Pancreas (tissue), 10 donors: ENCODE measurements at regions not wholly inside any gene's neighbourhood (a gene's known extent, or its start where the extent isn't known, plus 50 kb on each side); places are given as distances from the start of the nearest gene placed in this dataset.

ENCODE experiments used
- ATAC-seq, 4 donors: fragments of 200-7000 bp; cut with Tn5 transposase; one replicate each; pipeline versions ENCODE4 v1.8.0 to v1.9.1; 2020; ENCODE audit warnings: mild to moderate bottlenecking in 4 of 4, moderate library complexity in 4 of 4
- DNase-seq, 6 donors: peaks; one replicate each; pipeline ENCODE4 v3.0.0-alpha.2; 2020
- FAIRE-seq: peaks from 2 replicates; lab custom pipeline; 2012; peaks lifted over from hg19 to GRCh38; lab: Jason Lieb, UNC
- H3K27ac ChIP-seq, 4 donors: fragments of 200-600 bp; sonication (generic); 1 replicate in 3 of 4; 2 replicates in 1 of 4; pipeline versions ENCODE4 v1.5.0 to v1.8.0; 2020
- H3K27me3 ChIP-seq, 4 donors: fragments of 200-600 bp; one replicate each; pipeline ENCODE4 v1.8.0; 2021
- H3K36me3 ChIP-seq, 3 donors: fragments of 200-600 bp; sonication (generic) in 1 of 3; one replicate each; pipeline versions ENCODE4 v1.5.0 to v1.8.0; 2020 to 2021
- H3K4me1 ChIP-seq, 3 donors: fragments of 200-600 bp; one replicate each; pipeline ENCODE4 v1.8.0; 2021
- H3K4me3 ChIP-seq, 4 donors: fragments of 200-600 bp; sonication (generic) in 2 of 4; one replicate each; pipeline versions ENCODE4 v1.5.0 to v1.8.0; 2020 to 2021
- H3K9me3 ChIP-seq, 4 donors: fragments of 200-600 bp; one replicate each; pipeline ENCODE4 v1.8.0; 2021
- WGBS, 2 donors: extraction: QIAGEN DNeasy Blood & Tissue Kit; methylation state at CpG; one replicate each; pipeline ENCODE4 v1.1.7; 2013; 5-methylcytosine and 5-hydroxymethylcytosine counted together
- intact Hi-C, 3 donors: fragments of 100-400 bp; cut with DNase I; formaldehyde crosslinking; loops; one replicate each; pipeline versions ENCODE4 v1.11.1 to v1.14.2; 2022
- TF ChIP-seq, protein P1 (sequence below), 4 donors: fragments of 200-600 bp; sonication (generic) in 3 of 4; IDR thresholded peaks; one replicate each; pipeline versions ENCODE4 v1.5.0 to v1.8.0; 2021; ENCODE audit warnings: antibody characterized with exemption in 4 of 4
- donor health status: healthy with polysubstance abuse.
- donor health status: DM: no; HTN: no; CAD: no; lungs with moderate emphysema.
- donor health status: DM: no; HTN: no; CAD: no.
- donor health status: control.
- donor health status: control.
- donor health status: Bipolar disorder and iron deficiency.
- donor health status: DM: yes; HTN: yes; CAD: no.
- donor health status: DM: no; HTN: no; CAD: no.
- donor health status: DM: no; HTN: no; CAD: no.
- donor health status: DM: yes; HTN: yes; CAD: no.

DNA sequence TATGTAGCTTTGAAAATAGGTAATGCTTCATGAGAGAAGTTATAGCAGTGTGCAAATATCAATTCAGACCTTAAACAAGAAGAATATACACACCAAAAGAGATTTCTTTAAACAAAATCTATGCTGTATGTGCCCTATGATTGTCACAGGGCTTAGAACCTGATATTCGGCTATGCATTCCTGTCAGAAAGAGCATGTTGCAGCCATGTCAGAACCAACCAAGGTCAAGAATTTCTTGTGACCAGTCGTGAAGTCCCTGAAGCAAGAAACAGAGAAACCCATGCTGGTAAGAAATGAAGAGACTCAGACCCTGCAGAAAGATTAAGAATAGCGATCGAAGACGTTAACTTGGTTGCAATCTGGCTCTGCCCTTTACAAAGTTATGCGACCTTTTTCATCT, 210.3 kb upstream of the SPIN4 start:
- Histone ChIP-seq H3K4me3 (peak overlapping the region; percentile 24 to 54 (median 38)), H3K9me3 (no peaks in the 10 kb centered on the region), H3K27ac (peak overlapping the region in 1 of 4 donors; percentile 69), H3K36me3 (no peaks in the 10 kb centered on the region), H3K4me1 (peaks cover 0 to 6% (median 0%) of the 10 kb centered on the region in 3 donors), H3K27me3 (no peaks in the 10 kb centered on the region)
- no peak for FAIRE-seq
- 3 to 35% methylated on average over 6 of the region's 6 CpGs for WGBS, 2 donors
- peak; percentile 41 to 59 (median 50) for ATAC-seq
- TF ChIP-seq, protein P1, sequence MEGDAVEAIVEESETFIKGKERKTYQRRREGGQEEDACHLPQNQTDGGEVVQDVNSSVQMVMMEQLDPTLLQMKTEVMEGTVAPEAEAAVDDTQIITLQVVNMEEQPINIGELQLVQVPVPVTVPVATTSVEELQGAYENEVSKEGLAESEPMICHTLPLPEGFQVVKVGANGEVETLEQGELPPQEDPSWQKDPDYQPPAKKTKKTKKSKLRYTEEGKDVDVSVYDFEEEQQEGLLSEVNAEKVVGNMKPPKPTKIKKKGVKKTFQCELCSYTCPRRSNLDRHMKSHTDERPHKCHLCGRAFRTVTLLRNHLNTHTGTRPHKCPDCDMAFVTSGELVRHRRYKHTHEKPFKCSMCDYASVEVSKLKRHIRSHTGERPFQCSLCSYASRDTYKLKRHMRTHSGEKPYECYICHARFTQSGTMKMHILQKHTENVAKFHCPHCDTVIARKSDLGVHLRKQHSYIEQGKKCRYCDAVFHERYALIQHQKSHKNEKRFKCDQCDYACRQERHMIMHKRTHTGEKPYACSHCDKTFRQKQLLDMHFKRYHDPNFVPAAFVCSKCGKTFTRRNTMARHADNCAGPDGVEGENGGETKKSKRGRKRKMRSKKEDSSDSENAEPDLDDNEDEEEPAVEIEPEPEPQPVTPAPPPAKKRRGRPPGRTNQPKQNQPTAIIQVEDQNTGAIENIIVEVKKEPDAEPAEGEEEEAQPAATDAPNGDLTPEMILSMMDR (IDR thresholded peaks at IDR 0.05), result no peak
- intact Hi-C loops, result no loop called here
- DNase-seq, result no peak

DNA sequence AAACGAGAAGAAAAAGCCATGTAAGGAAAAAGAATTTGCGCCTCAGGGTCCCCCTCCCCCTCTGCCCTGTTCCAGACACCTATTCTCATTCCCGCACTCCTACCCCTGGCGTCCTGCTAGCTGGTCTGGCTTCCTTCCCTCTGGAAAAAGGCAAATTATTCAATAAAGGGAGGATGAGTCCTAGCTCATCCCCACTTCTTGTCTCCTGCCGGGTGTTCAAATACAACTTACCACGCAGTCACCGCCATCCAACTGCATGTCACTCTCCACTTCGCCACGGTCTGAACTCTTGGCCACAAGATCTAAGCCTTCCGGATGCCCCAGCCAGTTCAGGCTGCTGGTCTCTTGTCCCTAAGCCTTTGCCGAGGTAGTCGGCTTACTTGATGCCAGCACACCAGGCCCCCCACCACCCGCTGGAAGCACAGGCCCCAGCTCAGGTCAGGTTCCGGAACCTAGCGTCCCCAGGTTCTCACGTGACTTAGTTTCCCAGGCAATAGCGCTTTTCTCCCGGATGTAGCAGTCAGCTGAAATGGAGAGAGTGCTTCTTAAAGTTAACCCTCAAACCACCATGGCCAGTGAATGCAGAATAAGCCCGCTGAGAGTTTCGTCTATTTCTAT, 209.6 kb upstream of the SPIN4 start:
- DNase-seq (peak; percentile 44 to 68 (median 60)), FAIRE-seq (no peak), ATAC-seq (peak; percentile 95 to 99 (median 98))
- WGBS, 2 donors, result 0 to 19% methylated on average over 20 of the region's 20 CpGs
- H3K27me3 ChIP-seq, result peaks cover 0 to 3% (median 0%) of the 10 kb centered on the region in 4 donors
- intact Hi-C loops, result no loop called here
- no peaks in the 10 kb centered on the region for H3K9me3 ChIP-seq
- TF ChIP-seq, protein P1 (IDR thresholded peaks at IDR 0.05), result no peak
- H3K4me1 ChIP-seq, result peaks cover 0 to 6% (median 0%) of the 10 kb centered on the region in 3 donors
- H3K4me3 ChIP-seq, result peak overlapping the region; percentile 24 to 54 (median 38)
- peak overlapping the region in 2 of 4 donors; percentile 45 to 69 for H3K27ac ChIP-seq
- no peaks in the 10 kb centered on the region for H3K36me3 ChIP-seq

DNA sequence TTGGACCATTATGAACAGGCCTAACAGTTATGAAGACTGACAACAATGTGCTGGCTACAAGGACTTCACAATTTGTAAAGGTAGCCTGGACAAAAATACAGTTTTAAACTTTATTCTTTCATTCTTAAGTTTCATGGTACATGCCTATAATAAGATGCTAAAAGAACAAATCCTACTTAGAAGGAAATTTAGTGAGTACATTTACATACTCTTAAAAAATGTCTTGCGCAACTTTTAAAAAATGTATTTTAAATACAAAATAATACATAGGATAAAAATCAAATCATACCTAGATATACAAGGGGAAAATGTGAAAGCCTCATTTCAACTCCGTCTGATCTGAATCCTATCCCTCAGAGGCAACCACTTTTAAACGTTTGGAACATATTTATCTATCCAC, 200.7 kb upstream of the SPIN4 start:
- H3K27me3 ChIP-seq, result peaks cover 0 to 3% (median 0%) of the 10 kb centered on the region in 4 donors
- intact Hi-C loops, result no loop called here
- no peak overlapping the region for H3K27ac ChIP-seq
- WGBS, 2 donors, result 67 to 89% methylated on average over 3 of the region's 3 CpGs
- no peaks in the 10 kb centered on the region for H3K9me3 ChIP-seq
- H3K36me3 ChIP-seq, result no peaks in the 10 kb centered on the region
- H3K4me1 ChIP-seq, result no peaks in the 10 kb centered on the region
- ATAC-seq, result no peak
- DNase-seq, result no peak
- H3K4me3 ChIP-seq, result no peak overlapping the region
- TF ChIP-seq, protein P1 (IDR thresholded peaks at IDR 0.05), result no peak
- no peak for FAIRE-seq

DNA sequence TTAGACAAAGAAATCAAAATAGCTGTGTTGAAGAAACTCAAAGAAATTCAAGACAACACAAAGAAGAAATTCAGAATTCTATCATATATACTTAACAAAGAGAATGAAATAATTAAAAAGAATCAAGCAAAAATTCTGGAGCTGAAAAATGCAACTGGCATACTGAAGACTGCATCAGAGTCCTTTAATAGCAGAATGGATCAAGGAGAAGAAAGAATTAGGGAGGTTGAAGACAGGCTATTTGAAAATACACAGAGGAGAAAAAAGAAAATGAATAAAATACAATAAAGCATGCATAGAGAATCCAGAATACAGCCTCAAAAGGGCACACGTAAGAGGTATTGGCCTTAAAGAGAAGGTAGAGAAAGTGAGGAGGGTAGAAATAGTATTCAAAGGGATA, 179.5 kb upstream of the SPIN4 start:
- no peaks in the 10 kb centered on the region for H3K27me3 ChIP-seq
- 86 to 97% methylated on average over 1 of the region's 1 CpG for WGBS, 2 donors
- TF ChIP-seq, protein P1 (IDR thresholded peaks at IDR 0.05), result no peak
- intact Hi-C loops, result no loop called here
- DNase-seq (no peak), FAIRE-seq (peak; percentile 95), ATAC-seq (no peak)
- no peak overlapping the region for H3K4me3 ChIP-seq
- no peak overlapping the region for H3K27ac ChIP-seq
- no peaks in the 10 kb centered on the region for H3K4me1 ChIP-seq
- H3K36me3 ChIP-seq, result no peaks in the 10 kb centered on the region
- peaks cover 0 to 5% (median 0%) of the 10 kb centered on the region in 4 donors for H3K9me3 ChIP-seq

DNA sequence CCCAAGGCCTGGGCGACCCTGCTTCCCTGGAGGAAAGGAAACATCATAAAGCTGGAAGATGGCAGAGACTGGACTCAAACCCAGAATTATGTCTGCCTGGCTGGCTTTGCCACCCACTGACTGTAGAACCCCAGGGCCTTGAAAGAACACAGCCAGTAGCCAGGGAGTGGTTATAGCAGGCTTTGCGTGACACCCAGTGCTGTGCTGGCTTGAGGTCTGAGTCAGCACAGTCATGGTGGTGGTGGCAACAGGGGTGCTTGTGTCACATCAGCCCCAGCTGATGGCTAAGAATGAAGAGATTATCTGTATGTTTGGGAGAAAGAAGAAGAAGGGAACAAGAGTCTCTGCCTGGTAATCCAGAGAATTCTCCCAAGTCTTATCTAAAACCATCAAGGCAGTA, 178.8 kb upstream of the SPIN4 start:
- peaks cover 0 to 5% (median 0%) of the 10 kb centered on the region in 4 donors for H3K9me3 ChIP-seq
- no peak for FAIRE-seq
- H3K27me3 ChIP-seq, result no peaks in the 10 kb centered on the region
- TF ChIP-seq, protein P1 (IDR thresholded peaks at IDR 0.05), result no peak
- 77 to 97% methylated on average over 2 of the region's 2 CpGs for WGBS, 2 donors
- no peak overlapping the region for H3K27ac ChIP-seq
- DNase-seq, result no peak
- no peak overlapping the region for H3K4me3 ChIP-seq
- no peaks in the 10 kb centered on the region for H3K36me3 ChIP-seq
- ATAC-seq, result no peak
- H3K4me1 ChIP-seq, result no peaks in the 10 kb centered on the region
- intact Hi-C loops, result no loop called here
